ENCODE measurements at regions not wholly inside any gene's neighbourhood (a gene's known extent, or its start where the extent isn't known, plus 50 kb on each side); places are given as distances from the start of the nearest gene placed in this dataset.
"Not testable (repeated sequence)": the region's sequence is repeated elsewhere in the genome, so short reads cannot be mapped to it uniquely, and the experiment has no call there.

DNA sequence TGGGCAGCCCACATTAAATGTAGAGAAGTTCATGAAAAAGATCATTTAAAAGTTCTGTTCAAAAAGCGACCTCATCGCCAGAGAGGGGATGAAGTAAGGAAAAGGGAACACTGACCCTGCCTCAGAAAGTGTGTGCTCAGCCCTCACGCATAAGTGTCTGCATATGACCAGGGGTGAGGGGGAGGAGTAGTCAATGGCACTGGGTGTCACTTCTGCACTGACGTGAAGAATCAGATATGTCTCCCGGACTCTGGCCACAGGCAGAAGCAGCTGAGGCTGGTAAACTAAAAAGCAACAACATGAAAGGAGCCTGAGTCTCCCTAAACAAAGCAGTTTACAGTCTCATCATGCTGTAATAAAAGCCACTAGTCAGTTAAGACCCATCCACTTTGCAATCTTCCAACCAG is 168.5 kb downstream of the AVL9 start:
- H3K36me3 Mint-ChIP-seq; ATAC-seq (ENCODE audit: low read depth); POLR2A ChIA-PET; H3K9me3 Mint-ChIP-seq; H3K4me3 Mint-ChIP-seq; DNase-seq; H3K27ac Mint-ChIP-seq; H3K4me1 Mint-ChIP-seq: not testable (repeated sequence)
- peaks cover 11% of the 10 kb centered on the region for H3K27me3 Mint-ChIP-seq

DNA sequence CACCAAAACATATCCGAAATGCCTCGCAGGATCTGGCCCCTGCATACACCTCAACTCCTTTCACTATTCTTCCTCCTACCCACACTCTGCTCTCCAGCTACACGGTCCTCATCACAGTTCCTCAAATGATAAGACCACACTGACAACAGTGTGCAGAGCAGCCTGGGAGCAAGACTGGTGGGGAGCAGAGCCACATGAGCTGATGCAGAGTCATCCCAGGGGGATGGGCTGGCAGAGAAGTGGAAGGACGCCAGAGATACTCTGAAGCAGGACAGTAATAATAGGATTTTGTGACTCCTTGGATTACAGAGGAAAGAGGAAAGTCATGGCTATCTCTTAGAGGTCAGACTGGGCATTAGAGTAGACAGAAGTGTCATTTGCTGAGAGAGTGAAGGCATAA is 167.2 kb downstream of the AVL9 start:
- POLR2A ChIA-PET, result not testable (repeated sequence)

DNA sequence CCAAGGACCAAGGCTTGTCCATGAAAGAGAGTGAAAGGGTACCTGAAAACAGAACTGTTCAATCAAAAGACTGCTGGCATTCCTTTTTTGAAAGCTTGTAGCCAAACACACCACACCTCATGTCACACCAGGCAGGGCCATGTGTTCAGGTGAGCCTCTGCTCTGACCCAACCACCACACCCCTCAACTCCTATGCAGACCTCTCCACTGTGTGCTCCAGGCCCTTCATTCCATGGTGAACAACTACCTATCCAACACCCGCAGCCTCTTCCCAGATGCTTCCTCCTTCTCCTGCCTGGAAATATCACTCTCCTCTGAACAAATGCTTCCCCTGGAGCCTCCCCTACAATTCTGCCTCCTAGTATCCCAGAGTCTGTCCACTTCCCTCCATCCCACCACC is 166.6 kb downstream of the AVL9 start:
- H3K9me3 Mint-ChIP-seq, result no peaks in the 10 kb centered on the region
- H3K27ac Mint-ChIP-seq, result no peak overlapping the region
- ATAC-seq (ENCODE audit: low read depth) (no peak), DNase-seq (no peak)
- POLR2A ChIA-PET, result no interaction called here
- H3K36me3 Mint-ChIP-seq, result no peaks in the 10 kb centered on the region
- H3K27me3 Mint-ChIP-seq, result peaks cover 11% of the 10 kb centered on the region
- H3K4me1 Mint-ChIP-seq, result no peaks in the 10 kb centered on the region
- H3K4me3 Mint-ChIP-seq, result no peak overlapping the region

More for the DNA sequence above, 167.2 kb downstream of the AVL9 start:
- H3K27ac Mint-ChIP-seq; H3K9me3 Mint-ChIP-seq; H3K4me1 Mint-ChIP-seq; H3K36me3 Mint-ChIP-seq; H3K4me3 Mint-ChIP-seq; ATAC-seq (ENCODE audit: low read depth); DNase-seq: not testable (repeated sequence)
- H3K27me3 Mint-ChIP-seq, result peaks cover 11% of the 10 kb centered on the region

DNA sequence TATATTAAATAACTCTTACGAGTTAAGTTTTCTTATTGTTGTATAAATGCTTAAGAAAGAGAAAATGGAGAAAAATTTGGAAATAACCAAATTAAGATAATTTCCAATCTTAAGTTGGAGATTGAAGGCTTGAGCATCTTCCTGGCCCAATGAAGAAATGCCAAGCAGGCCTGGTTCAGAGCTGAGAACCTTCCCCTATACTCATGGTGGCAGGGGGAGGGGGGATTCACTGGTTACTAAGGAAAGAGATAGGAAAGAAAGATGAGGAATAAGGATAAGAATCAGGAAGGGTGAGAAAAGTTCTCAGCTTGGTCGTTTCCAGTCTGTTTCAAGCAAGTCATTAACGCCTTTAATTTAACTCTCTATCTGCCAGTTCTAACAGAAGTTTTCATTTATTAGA is 166.2 kb downstream of the AVL9 start:
- H3K9me3 Mint-ChIP-seq, result no peaks in the 10 kb centered on the region
- no peaks in the 10 kb centered on the region for H3K36me3 Mint-ChIP-seq
- H3K4me1 Mint-ChIP-seq, result no peaks in the 10 kb centered on the region
- POLR2A ChIA-PET, result no interaction called here
- H3K27me3 Mint-ChIP-seq, result peaks cover 11% of the 10 kb centered on the region
- H3K4me3 Mint-ChIP-seq, result no peak overlapping the region
- ATAC-seq (ENCODE audit: low read depth) (no peak), DNase-seq (no peak)
- H3K27ac Mint-ChIP-seq, result no peak overlapping the region

DNA sequence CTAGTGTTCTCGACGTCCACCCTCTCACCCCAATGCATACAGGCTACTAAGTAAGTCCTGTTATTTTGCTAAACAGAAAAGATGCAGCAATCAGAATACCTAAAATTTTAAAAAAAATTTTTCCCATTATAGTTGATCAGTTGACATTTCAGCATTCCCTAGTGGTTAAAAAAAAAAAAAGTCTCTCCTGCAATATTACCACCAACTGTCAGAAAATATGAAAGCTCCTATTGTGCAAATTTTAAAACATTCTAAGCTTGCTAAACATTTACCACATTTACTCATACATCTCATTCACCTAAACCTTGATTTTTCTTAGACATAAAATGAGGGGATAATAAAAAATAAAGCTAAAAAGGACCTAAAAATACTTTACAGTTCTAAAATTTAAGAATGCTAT is 165.6 kb downstream of the AVL9 start:
- ATAC-seq (ENCODE audit: low read depth) (no peak), DNase-seq (no peak)
- no peaks in the 10 kb centered on the region for H3K9me3 Mint-ChIP-seq
- H3K36me3 Mint-ChIP-seq, result no peaks in the 10 kb centered on the region
- POLR2A ChIA-PET, result no interaction called here
- no peak overlapping the region for H3K4me3 Mint-ChIP-seq
- H3K27ac Mint-ChIP-seq, result no peak overlapping the region
- H3K4me1 Mint-ChIP-seq, result no peaks in the 10 kb centered on the region
- peaks cover 11% of the 10 kb centered on the region for H3K27me3 Mint-ChIP-seq

DNA sequence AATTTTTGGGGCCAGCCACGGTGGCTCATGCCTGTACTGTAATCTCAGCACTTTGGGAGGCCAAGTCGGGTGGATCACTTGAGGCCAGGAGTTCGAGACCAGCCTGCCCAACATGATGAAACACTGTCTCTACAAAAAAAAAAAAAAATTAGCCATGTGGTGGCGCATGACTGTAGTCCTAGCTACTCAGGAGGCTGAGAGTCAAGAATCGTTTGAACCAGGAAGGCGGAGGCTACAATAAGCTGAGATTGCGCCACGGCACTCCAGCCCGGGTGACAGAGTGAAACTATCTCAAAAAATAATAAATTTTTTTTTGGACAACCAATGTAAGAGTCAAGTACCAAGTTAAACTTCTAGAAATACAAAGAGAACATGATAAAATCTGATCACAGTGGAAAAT is 164.6 kb downstream of the AVL9 start:
- no peak for ATAC-seq (ENCODE audit: low read depth)
- no peaks in the 10 kb centered on the region for H3K36me3 Mint-ChIP-seq
- H3K4me1 Mint-ChIP-seq, result no peaks in the 10 kb centered on the region
- DNase-seq, result no peak
- H3K27ac Mint-ChIP-seq, result no peak overlapping the region
- POLR2A ChIA-PET, result no interaction called here
- peaks cover 11% of the 10 kb centered on the region for H3K27me3 Mint-ChIP-seq
- no peaks in the 10 kb centered on the region for H3K9me3 Mint-ChIP-seq
- no peak overlapping the region for H3K4me3 Mint-ChIP-seq

DNA sequence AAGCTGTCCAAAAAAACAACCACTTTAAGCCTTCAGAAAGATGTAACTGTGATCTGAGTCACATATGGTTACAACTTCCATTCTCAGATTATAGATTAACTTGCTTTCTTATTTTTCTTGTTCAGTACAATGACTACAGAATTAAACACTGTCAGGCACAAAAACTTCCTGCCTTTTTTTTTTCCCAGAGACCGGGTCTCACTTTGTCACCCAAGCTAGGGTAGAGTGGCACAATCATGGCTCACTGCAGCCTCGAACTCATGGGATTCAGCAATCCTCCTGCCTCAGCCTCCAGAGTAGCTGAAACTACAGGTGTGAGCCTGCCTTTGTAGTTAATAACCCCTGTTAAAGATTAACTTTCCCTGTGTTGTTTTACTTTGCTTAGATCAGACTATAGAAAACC is 163.2 kb downstream of the AVL9 start:
- Mint-ChIP-seq H3K27me3 (peaks cover 11% of the 10 kb centered on the region), H3K36me3 (no peaks in the 10 kb centered on the region), H3K4me1 (no peaks in the 10 kb centered on the region), H3K9me3 (no peaks in the 10 kb centered on the region), H3K27ac (no peak overlapping the region), H3K4me3 (no peak overlapping the region)
- POLR2A ChIA-PET, result no interaction called here
- ATAC-seq (ENCODE audit: low read depth) (no peak), DNase-seq (no peak)

DNA sequence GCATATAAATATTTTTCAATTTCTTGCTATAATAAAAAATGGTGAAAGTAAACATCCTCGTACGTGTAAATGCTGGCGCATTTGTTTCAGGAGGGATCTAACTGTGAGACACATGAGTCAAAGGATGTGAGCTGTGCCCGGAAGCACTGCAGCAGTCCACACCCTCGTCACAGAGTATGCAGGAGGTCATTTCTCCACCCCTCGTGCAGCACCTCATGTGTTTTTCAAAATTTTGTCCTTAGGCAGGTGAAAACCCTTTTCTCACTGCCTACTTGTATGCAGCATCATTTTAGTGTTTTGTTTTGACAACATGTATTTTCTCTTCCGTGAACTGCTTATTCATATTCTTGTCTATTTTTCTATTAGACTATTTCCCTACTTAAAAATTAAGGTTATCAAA is 162.7 kb downstream of the AVL9 start:
- H3K4me3 Mint-ChIP-seq, result no peak overlapping the region

DNA sequence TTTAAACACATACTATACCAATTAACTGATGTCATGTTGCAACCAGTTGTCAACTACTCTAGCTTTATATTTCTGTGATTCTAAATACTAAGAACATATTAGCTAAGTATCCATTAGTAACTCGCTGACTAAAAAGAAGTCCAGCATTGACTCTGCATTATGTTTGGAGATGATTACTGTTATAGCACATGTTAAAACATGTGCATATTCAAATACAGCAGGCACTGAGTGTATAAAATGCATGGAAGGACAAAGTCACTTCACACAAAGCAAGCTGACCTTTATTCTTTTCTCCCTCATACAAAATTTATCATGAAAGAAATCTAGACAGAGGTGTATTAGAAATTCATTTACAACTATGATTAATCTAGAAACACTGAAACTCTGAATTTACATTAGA is 159.3 kb downstream of the AVL9 start:
- H3K4me3 Mint-ChIP-seq; H3K27ac Mint-ChIP-seq; POLR2A ChIA-PET; H3K36me3 Mint-ChIP-seq; DNase-seq; H3K4me1 Mint-ChIP-seq; H3K9me3 Mint-ChIP-seq; ATAC-seq (ENCODE audit: low read depth); H3K27me3 Mint-ChIP-seq: not testable (repeated sequence)

More for the DNA sequence above, 162.7 kb downstream of the AVL9 start:
- H3K9me3 Mint-ChIP-seq, result no peaks in the 10 kb centered on the region
- POLR2A ChIA-PET, result no interaction called here
- H3K4me1 Mint-ChIP-seq, result no peaks in the 10 kb centered on the region
- peaks cover 11% of the 10 kb centered on the region for H3K27me3 Mint-ChIP-seq
- H3K27ac Mint-ChIP-seq, result no peak overlapping the region
- no peaks in the 10 kb centered on the region for H3K36me3 Mint-ChIP-seq
- ATAC-seq (ENCODE audit: low read depth) (no peak), DNase-seq (no peak)

DNA sequence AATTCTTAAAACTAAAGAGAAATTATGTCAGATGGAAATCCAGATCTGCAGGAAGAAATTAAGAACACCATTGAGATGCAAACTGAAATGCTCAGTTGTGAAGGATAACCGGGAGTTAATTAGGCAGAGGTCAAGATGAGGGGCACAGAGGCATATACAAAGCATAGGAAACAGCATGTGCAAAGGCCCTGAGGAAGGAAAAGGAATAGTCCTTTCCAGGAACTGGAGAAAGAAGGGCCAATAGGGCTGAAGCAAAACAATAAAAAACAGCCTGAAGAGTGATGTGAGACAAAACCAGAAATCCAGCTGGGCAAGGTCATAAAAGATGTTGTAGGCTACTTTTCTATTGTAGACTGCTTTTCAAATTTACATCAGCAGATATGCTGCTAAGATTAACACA is 155.1 kb downstream of the AVL9 start:
- H3K9me3 Mint-ChIP-seq; H3K27ac Mint-ChIP-seq; ATAC-seq (ENCODE audit: low read depth); H3K36me3 Mint-ChIP-seq; H3K4me3 Mint-ChIP-seq; H3K4me1 Mint-ChIP-seq; DNase-seq; H3K27me3 Mint-ChIP-seq; POLR2A ChIA-PET: not testable (repeated sequence)

DNA sequence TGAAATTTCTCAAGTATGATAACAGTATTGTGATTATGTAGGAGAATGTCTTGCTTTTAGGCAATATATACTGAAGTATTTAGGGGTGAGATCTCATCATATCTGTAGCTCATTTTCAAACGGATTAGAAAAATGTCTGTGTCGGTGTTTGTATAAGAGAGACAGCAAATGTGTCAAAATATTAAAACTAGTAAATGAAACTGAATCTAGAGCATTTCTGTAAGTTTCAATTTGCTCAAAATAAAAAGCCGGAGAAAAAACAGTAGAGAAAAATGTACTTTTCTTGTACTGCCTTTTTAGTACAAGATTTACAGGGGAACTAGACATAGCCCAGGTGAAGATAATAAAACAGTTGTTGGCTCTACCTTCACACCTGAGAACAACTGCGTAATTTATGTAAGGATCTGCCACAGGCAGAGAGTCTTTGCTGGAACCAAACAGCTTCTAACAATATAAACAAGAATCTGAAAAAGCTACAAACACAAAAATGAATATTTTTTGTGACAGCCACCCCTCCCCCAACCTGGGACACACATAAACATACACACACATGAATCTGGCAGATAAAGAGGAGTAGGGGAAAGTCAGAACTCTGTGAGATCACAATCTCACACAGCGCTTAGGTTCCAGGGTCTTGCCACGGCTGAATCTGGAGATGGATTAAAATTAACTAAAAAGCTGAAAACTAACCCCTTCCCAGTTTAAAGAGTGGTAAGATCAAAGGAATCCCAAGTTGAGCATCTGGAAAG is 153.3 kb downstream of the AVL9 start:
- H3K36me3 Mint-ChIP-seq, result no peaks in the 10 kb centered on the region

DNA sequence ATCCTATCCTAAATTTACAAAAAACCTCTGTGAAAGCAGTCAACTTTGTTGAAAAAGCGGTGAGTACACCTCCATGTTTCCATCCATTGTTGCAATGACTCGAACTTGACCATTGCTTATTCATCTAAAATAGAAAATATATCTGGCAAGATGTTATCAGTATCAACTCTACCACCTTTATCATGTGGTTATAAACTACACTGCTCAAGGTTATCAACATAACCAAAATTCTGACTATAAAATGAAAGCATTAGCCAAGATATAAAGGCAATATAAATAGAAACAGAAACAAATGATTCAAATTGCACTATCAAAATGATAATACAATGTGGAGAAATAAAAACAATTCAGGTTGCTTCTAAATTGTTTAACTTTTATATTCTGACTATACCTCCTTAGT is 150.0 kb downstream of the AVL9 start:
- H3K4me3 Mint-ChIP-seq; H3K4me1 Mint-ChIP-seq; DNase-seq; ATAC-seq (ENCODE audit: low read depth); H3K36me3 Mint-ChIP-seq; H3K27me3 Mint-ChIP-seq; H3K27ac Mint-ChIP-seq; POLR2A ChIA-PET; H3K9me3 Mint-ChIP-seq: not testable (repeated sequence)

More for the DNA sequence above, 153.3 kb downstream of the AVL9 start:
- peaks cover 10% of the 10 kb centered on the region for H3K27me3 Mint-ChIP-seq
- no peak overlapping the region for H3K27ac Mint-ChIP-seq
- no peak overlapping the region for H3K4me3 Mint-ChIP-seq
- DNase-seq, result no peak
- H3K9me3 Mint-ChIP-seq, result no peaks in the 10 kb centered on the region
- H3K4me1 Mint-ChIP-seq, result no peaks in the 10 kb centered on the region
- POLR2A ChIA-PET, result no interaction called here
- no peak for ATAC-seq (ENCODE audit: low read depth)

DNA sequence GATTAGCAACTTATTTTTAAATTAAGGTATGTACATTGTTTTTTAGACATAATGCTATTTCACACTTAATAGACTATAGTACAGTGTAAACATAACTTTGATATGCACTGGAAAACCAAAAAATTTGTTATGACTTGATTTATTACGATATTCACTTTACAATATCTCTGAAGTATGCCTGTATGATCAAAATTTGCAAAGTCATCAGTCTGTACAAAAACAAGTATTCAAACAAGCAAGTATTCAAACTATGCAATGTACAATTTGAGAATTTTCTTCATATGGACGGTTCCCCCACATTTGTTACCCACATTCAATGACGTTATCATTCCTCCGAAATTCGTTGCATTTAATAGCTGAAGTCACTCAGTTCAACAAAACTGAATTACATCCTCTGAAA is 147.9 kb downstream of the AVL9 start:
- Mint-ChIP-seq H3K4me1 (peaks cover 8% of the 10 kb centered on the region), H3K36me3 (peaks cover 1% of the 10 kb centered on the region)

DNA sequence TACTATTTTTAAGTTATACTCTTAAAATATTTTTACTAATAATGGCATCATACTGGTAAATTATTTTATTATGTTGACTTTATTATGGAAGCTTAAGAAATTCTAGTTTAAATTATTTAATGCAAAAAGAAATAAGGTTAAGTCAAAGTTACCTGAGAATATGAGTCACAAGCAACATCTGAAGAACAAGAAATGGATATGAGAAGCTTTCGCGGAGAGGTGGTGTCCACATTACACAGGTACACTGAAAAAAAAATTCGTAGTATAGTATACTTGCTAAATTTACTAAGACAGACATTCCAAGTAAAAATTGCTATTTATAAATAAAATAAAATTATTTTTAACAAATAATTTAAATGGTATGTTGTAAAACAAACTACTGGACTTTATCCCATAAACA is 143.8 kb downstream of the AVL9 start:
- Mint-ChIP-seq H3K4me1 (peaks cover 22% of the 10 kb centered on the region), H3K9me3 (peaks cover 2% of the 10 kb centered on the region), H3K27ac (no peak overlapping the region), H3K4me3 (no peak overlapping the region), H3K36me3 (peaks cover 1% of the 10 kb centered on the region), H3K27me3 (no peaks in the 10 kb centered on the region)
- POLR2A ChIA-PET, result no interaction called here
- no peak for ATAC-seq (ENCODE audit: low read depth)
- DNase-seq, result no peak

More for the DNA sequence above, 147.9 kb downstream of the AVL9 start:
- no peaks in the 10 kb centered on the region for H3K9me3 Mint-ChIP-seq
- no peak for DNase-seq
- ATAC-seq (ENCODE audit: low read depth), result no peak
- no peak overlapping the region for H3K4me3 Mint-ChIP-seq
- H3K27ac Mint-ChIP-seq, result no peak overlapping the region
- H3K27me3 Mint-ChIP-seq, result peaks cover 2% of the 10 kb centered on the region
- POLR2A ChIA-PET, result no interaction called here

Measured in activated naive CD8-positive, alpha-beta T cell treated with anti-CD3 and anti-CD28 coated beads, Interleukin-2, amount 10 ng/mL, durations not matched to agents 7 days and 5 days (primary cell).